DOHH2 (cell line): ENCODE measurements at regions not wholly inside any gene's neighbourhood (a gene's known extent, or its start where the extent isn't known, plus 50 kb on each side); places are given as distances from the start of the nearest gene placed in this dataset.

Source experiments
- H3F3A ChIP-seq: fragments of 200-600 bp; sonication (generic), shearing (Covaris generic); 2 replicates; pipeline ENCODE4 v1.6.0; 2016; ENCODE audit warnings: antibody characterized with exemption, mild to moderate bottlenecking; ENCODE audit not compliant: control insufficient read depth, insufficient read depth
- H3K27ac ChIP-seq: fragments of 200-600 bp; sonication (generic); 2 replicates; pipeline ENCODE4 v1.5.1; 2014; ENCODE audit warnings: low read depth, mild to moderate bottlenecking, low read length, moderate library complexity
- H3K27me3 ChIP-seq: fragments of 200-600 bp; sonication (generic); 2 replicates; pipeline ENCODE4 v1.6.1; 2014; ENCODE audit warnings: mild to moderate bottlenecking, low read length, mixed read lengths; ENCODE audit not compliant: control insufficient read depth
- H3K36me3 ChIP-seq: fragments of 200-600 bp; sonication (generic); 2 replicates; pipeline ENCODE4 v1.6.1; 2014; ENCODE audit warnings: mild to moderate bottlenecking, low read length, moderate library complexity, mixed read lengths; ENCODE audit not compliant: control insufficient read depth
- H3K4me1 ChIP-seq: fragments of 200-600 bp; sonication (generic); 2 replicates; pipeline ENCODE4 v1.6.1; 2014; ENCODE audit warnings: mild to moderate bottlenecking, low read length, mixed read lengths; ENCODE audit not compliant: control insufficient read depth
- H3K4me2 ChIP-seq: fragments of 200-600 bp; sonication (generic); 2 replicates; pipeline ENCODE4 v1.6.0; 2014; ENCODE audit warnings: mild to moderate bottlenecking, low read length, moderate library complexity
- H3K4me3 ChIP-seq: fragments of 200-600 bp; sonication (generic); 2 replicates; pipeline ENCODE4 v1.5.1; 2014; ENCODE audit warnings: mild to moderate bottlenecking, low read length, mixed read lengths
- H3K79me2 ChIP-seq: fragments of 200-600 bp; sonication (generic); 2 replicates; pipeline ENCODE4 v1.6.1; 2014; ENCODE audit warnings: mild to moderate bottlenecking, low read length, mixed read lengths; ENCODE audit not compliant: control insufficient read depth
- H3K9me2 ChIP-seq: fragments of 200-600 bp; sonication (generic); replicated peaks from 2 replicates; pipeline ENCODE4 v1.6.1; 2014; ENCODE audit warnings: mild to moderate bottlenecking, low read length, mixed read lengths; ENCODE audit not compliant: control insufficient read depth
- H3K9me3 ChIP-seq: fragments of 200-600 bp; sonication (generic); 2 replicates; pipeline ENCODE4 v1.6.1; 2014; ENCODE audit warnings: antibody characterized with exemption, low read length, mixed read lengths; ENCODE audit not compliant: control insufficient read depth, insufficient read depth
- H4K20me1 ChIP-seq: fragments of 200-600 bp; sonication (generic); 2 replicates; pipeline ENCODE4 v1.6.0; 2014; ENCODE audit warnings: low read depth, mild to moderate bottlenecking, antibody characterized with exemption, low read length, moderate library complexity; ENCODE audit not compliant: control insufficient read depth, insufficient read depth
- EZH2phosphoT487 ChIP-seq: fragments of 200-600 bp; sonication (generic); IDR thresholded peaks from 2 replicates; pipeline ENCODE4 v1.6.1; 2017; ENCODE audit warnings: borderline replicate concordance, mild to moderate bottlenecking, antibody characterized with exemption, low read length, moderate library complexity, mixed read lengths
- TF ChIP-seq, protein P1 (sequence below): fragments of 200-600 bp; sonication (generic); IDR thresholded peaks from one replicate; pipeline ENCODE4 v1.5.1; 2014; ENCODE audit warnings: antibody characterized with exemption, mild to moderate bottlenecking, low read depth, low read length; ENCODE audit not compliant: poor library complexity, severe bottlenecking

GRCh38 chr9:117496307-117496706, 81.5 kb upstream of the ASTN2 start:
- Histone ChIP-seq H3K4me2 (no peak overlapping the region), H3K27ac (no peak overlapping the region), H3K4me3 (no peak overlapping the region), H3F3A (no peaks in the 10 kb centered on the region), H3K79me2 (no peaks in the 10 kb centered on the region), H3K36me3 (no peaks in the 10 kb centered on the region), H3K4me1 (peaks cover 13% of the 10 kb centered on the region), H3K9me3 (no peaks in the 10 kb centered on the region), H4K20me1 (no peaks in the 10 kb centered on the region), H3K27me3 (no peaks in the 10 kb centered on the region), H3K9me2 (no peaks in the 10 kb centered on the region)
- TF ChIP-seq EZH2phosphoT487: no peak
- TF ChIP-seq, protein P1, sequence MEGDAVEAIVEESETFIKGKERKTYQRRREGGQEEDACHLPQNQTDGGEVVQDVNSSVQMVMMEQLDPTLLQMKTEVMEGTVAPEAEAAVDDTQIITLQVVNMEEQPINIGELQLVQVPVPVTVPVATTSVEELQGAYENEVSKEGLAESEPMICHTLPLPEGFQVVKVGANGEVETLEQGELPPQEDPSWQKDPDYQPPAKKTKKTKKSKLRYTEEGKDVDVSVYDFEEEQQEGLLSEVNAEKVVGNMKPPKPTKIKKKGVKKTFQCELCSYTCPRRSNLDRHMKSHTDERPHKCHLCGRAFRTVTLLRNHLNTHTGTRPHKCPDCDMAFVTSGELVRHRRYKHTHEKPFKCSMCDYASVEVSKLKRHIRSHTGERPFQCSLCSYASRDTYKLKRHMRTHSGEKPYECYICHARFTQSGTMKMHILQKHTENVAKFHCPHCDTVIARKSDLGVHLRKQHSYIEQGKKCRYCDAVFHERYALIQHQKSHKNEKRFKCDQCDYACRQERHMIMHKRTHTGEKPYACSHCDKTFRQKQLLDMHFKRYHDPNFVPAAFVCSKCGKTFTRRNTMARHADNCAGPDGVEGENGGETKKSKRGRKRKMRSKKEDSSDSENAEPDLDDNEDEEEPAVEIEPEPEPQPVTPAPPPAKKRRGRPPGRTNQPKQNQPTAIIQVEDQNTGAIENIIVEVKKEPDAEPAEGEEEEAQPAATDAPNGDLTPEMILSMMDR: no peak

DNA sequence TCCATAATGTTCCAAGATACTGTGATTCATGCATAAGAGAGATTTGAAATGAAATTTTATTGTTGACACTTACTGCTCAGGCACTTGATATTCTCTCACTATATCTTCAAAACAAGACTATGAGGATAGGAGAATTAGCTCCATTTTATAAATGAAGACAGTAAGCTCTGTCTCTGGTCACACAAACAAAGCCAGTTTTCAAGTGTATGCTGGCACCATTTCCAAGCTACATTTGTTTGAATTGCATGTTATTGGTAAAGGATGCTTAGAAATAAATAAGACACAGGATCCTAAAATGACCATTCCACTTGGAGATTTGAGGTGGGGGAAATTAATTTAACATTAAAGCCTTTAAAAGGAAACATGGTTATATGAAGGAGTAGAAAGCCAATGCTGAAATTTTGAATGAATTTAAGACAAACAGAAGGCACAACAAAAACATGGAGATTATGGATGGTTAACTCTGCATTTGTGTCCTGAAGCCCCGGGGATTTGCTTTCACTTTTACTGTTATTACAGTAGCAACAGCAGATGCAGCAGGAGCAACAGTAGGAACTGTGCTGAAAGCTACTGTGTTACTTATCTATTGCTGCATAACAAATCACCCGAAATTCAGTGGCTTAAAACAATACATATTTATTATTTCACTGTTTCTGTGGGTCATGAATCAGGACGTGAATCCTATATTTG, 79.7 kb upstream of the ASTN2 start:
- TF ChIP-seq, protein P1: no peak
- no peak for TF ChIP-seq EZH2phosphoT487
- H3K4me3 ChIP-seq: no peak overlapping the region
- H3K4me2 ChIP-seq: no peak overlapping the region

GRCh38 chr9:117492476-117492875, 77.6 kb upstream of the ASTN2 start:
- Histone ChIP-seq H3K4me2 (no peak overlapping the region), H4K20me1 (no peaks in the 10 kb centered on the region), H3K9me3 (no peaks in the 10 kb centered on the region), H3K79me2 (no peaks in the 10 kb centered on the region), H3K27ac (no peak overlapping the region), H3K36me3 (no peaks in the 10 kb centered on the region), H3K9me2 (no peaks in the 10 kb centered on the region), H3K4me1 (peaks cover 19% of the 10 kb centered on the region), H3K4me3 (no peak overlapping the region), H3F3A (no peaks in the 10 kb centered on the region), H3K27me3 (no peaks in the 10 kb centered on the region)
- TF ChIP-seq, protein P1: no peak
- TF ChIP-seq EZH2phosphoT487: no peak

More for the DNA sequence above, 79.7 kb upstream of the ASTN2 start:
- no peaks in the 10 kb centered on the region for H3K9me2 ChIP-seq
- H4K20me1 ChIP-seq: no peaks in the 10 kb centered on the region
- no peak overlapping the region for H3K27ac ChIP-seq
- no peaks in the 10 kb centered on the region for H3F3A ChIP-seq
- no peaks in the 10 kb centered on the region for H3K36me3 ChIP-seq
- no peaks in the 10 kb centered on the region for H3K27me3 ChIP-seq
- no peaks in the 10 kb centered on the region for H3K79me2 ChIP-seq
- no peaks in the 10 kb centered on the region for H3K9me3 ChIP-seq
- H3K4me1 ChIP-seq: peaks cover 13% of the 10 kb centered on the region
